Body of pancreas (tissue), 4 donors: ENCODE measurements at regions not wholly inside any gene's neighbourhood (a gene's known extent, or its start where the extent isn't known, plus 50 kb on each side); places are given as distances from the start of the nearest gene placed in this dataset.

Experiments used
- ATAC-seq: fragments of 150-250 bp; one replicate; pipeline ENCODE4 v1.9.1; 2016
- DNase-seq, 4 donors: peaks; one replicate each; pipeline ENCODE4 v3.0.0-alpha.2; 2019
- H3K27ac ChIP-seq, 4 donors: fragments of 200-600 bp; sonication (generic); 1 replicate in 3 of 4; 2 replicates in 1 of 4; pipeline versions ENCODE4 v1.5.1 to v1.6.1; 2016 to 2019; ENCODE audit warnings: mild to moderate bottlenecking in 1 of 4, mixed read lengths in 1 of 4, moderate library complexity in 1 of 4
- H3K27me3 ChIP-seq, 2 donors: fragments of 200-600 bp; sonication (generic); one replicate each; pipeline ENCODE4 v1.6.0; 2016; ENCODE audit warnings: mild to moderate bottlenecking in 1 of 2
- H3K36me3 ChIP-seq, 2 donors: fragments of 200-600 bp; sonication (generic); replicated peaks in 1 of 2; 2 replicates each; pipeline ENCODE4 v1.5.1; 2016; ENCODE audit warnings: low read depth in 2 of 2; ENCODE audit not compliant: insufficient read depth in 1 of 2
- H3K4me1 ChIP-seq: fragments of 200-600 bp; sonication (generic); one replicate; pipeline ENCODE4 v1.6.0; 2016
- H3K4me3 ChIP-seq, 2 donors: fragments of 200-600 bp; sonication (generic); 1 replicate in 1 of 2; 2 replicates in 1 of 2; pipeline ENCODE4 v1.5.1; 2016 to 2019
- H3K9me3 ChIP-seq, 3 donors: fragments of 200-600 bp; sonication (generic); 1 replicate in 2 of 3; 2 replicates in 1 of 3; pipeline ENCODE4 v1.5.1; 2016
- CTCF ChIP-seq, 7 experiments: fragments of 450-650 bp in 4 of 7; fragments of 200-600 bp in 3 of 7; sonication (generic) in 3 of 7; IDR thresholded peaks; one replicate each; pipeline ENCODE4 v1.5.1; 2016 to 2019; ENCODE audit warnings: antibody characterized with exemption in 7 of 7
- POLR2A ChIP-seq, 3 donors: fragments of 450-650 bp; IDR thresholded peaks; one replicate each; pipeline ENCODE4 v1.6.1; 2016; ENCODE audit warnings: antibody characterized with exemption in 3 of 3, mild to moderate bottlenecking in 2 of 3
- WGBS, 2 donors: methylation state at CpG; one replicate each; pipeline ENCODE4 v1.1.5; 2017; 5-methylcytosine and 5-hydroxymethylcytosine counted together
- intact Hi-C: fragments of 100-400 bp; cut with DNase I; formaldehyde crosslinking; loops from one replicate; pipeline ENCODE4 v1.15.1; 2023

- Histone ChIP-seq H3K36me3 (no peaks in the 10 kb centered on the region), H3K4me3 (no peak overlapping the region), H3K4me1 (no peaks in the 10 kb centered on the region), H3K9me3 (no peaks in the 10 kb centered on the region), H3K27ac (no peak overlapping the region), H3K27me3 (no peaks in the 10 kb centered on the region)
- intact Hi-C loops: no loop called here
- no peak for DNase-seq
- WGBS, 2 donors: 75 to 83% methylated on average over 1 of the region's 1 CpG
- no peak for ATAC-seq
- TF ChIP-seq CTCF (IDR thresholded peaks at IDR 0.05): no peak
Observed at GRCh38 chr6:104414723-104415122, 445.0 kb downstream of the HACE1 start.

GRCh38 chr6:104413767-104414166 lies 446.0 kb downstream of the HACE1 start:
- no peak for ATAC-seq
- intact Hi-C loops: no loop called here
- Histone ChIP-seq H3K9me3 (no peaks in the 10 kb centered on the region), H3K27me3 (no peaks in the 10 kb centered on the region), H3K27ac (no peak overlapping the region), H3K36me3 (no peaks in the 10 kb centered on the region), H3K4me1 (no peaks in the 10 kb centered on the region), H3K4me3 (no peak overlapping the region)
- WGBS, 2 donors: 60 to 61% methylated on average over 3 of the region's 3 CpGs
- TF ChIP-seq POLR2A (IDR thresholded peaks at IDR 0.05) (no peak), CTCF (IDR thresholded peaks at IDR 0.05) (no peak)
- no peak for DNase-seq

- H3K4me3 ChIP-seq: no peak overlapping the region
- intact Hi-C loops: no loop called here
- no peaks in the 10 kb centered on the region for H3K4me1 ChIP-seq
- no peak for TF ChIP-seq POLR2A (IDR thresholded peaks at IDR 0.05)
- no peak for TF ChIP-seq CTCF (IDR thresholded peaks at IDR 0.05)
- WGBS, 2 donors: 72 to 78% methylated on average over 6 of the region's 6 CpGs
- H3K27me3 ChIP-seq: no peaks in the 10 kb centered on the region
- no peaks in the 10 kb centered on the region for H3K9me3 ChIP-seq
- ATAC-seq (no peak), DNase-seq (no peak)
- no peak overlapping the region for H3K27ac ChIP-seq
- H3K36me3 ChIP-seq: no peaks in the 10 kb centered on the region
Observed at GRCh38 chr6:104411302-104411701, 448.4 kb downstream of the HACE1 start.

- Histone ChIP-seq H3K27ac (no peak overlapping the region), H3K36me3 (no peaks in the 10 kb centered on the region), H3K27me3 (no peaks in the 10 kb centered on the region), H3K4me1 (no peaks in the 10 kb centered on the region), H3K9me3 (no peaks in the 10 kb centered on the region), H3K4me3 (no peak overlapping the region)
- no peak for TF ChIP-seq POLR2A (IDR thresholded peaks at IDR 0.05)
- TF ChIP-seq CTCF (IDR thresholded peaks at IDR 0.05): no peak
- intact Hi-C loops: no loop called here
- DNase-seq (no peak), ATAC-seq (no peak)
Observed at GRCh38 chr6:104409913-104410312, 449.8 kb downstream of the HACE1 start.

GRCh38 chr6:104407957-104408356 lies 451.8 kb downstream of the HACE1 start:
- ATAC-seq (no peak), DNase-seq (no peak)
- TF ChIP-seq CTCF (IDR thresholded peaks at IDR 0.05): no peak
- TF ChIP-seq POLR2A (IDR thresholded peaks at IDR 0.05): no peak
- no peaks in the 10 kb centered on the region for H3K27me3 ChIP-seq
- H3K4me3 ChIP-seq: no peak overlapping the region
- no peak overlapping the region for H3K27ac ChIP-seq
- intact Hi-C loops: no loop called here
- no peaks in the 10 kb centered on the region for H3K9me3 ChIP-seq
- no peaks in the 10 kb centered on the region for H3K4me1 ChIP-seq
- H3K36me3 ChIP-seq: no peaks in the 10 kb centered on the region
- WGBS, 2 donors: 47 to 54% methylated on average over 3 of the region's 3 CpGs
